ENCODE measurements at regions not wholly inside any gene's neighbourhood (a gene's known extent, or its start where the extent isn't known, plus 50 kb on each side); places are given as distances from the start of the nearest gene placed in this dataset.
"Not testable (repeated sequence)": the region's sequence is repeated elsewhere in the genome, so short reads cannot be mapped to it uniquely, and the experiment has no call there.

DNA sequence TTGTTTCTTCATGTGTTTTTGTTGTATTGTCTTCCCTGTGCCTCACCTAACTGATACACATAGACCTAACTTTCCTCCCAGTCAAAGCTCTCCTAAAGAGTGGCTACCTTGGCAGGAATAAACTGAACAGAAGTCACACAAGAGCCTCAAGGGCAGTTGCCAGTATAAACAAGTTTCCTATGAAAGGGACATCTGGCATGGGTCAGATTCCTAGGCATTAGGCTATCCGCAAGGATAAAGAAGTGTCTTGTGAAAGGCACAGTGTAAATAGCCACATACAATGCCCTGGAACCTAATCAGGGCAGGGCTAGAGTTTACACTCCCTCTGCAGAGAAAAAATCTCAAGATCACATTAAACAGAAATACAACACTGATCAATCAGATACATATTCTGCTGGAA, 220.8 kb downstream of the SPANXN3 start:
- intact Hi-C loops (cut with micrococcal nuclease), result no loop called here
- no peak overlapping the region for H3K27ac Mint-ChIP-seq (ENCODE audit: low read depth, unreplicated experiment)
- no peaks in the 10 kb centered on the region for H3K36me3 Mint-ChIP-seq (ENCODE audit: insufficient read depth, unreplicated experiment)
- BruUV-seq (replicated peaks), result no TSS peak
- no peaks in the 10 kb centered on the region for H3K27me3 Mint-ChIP-seq (ENCODE audit: insufficient read depth, unreplicated experiment)
- ChIA-PET POLR2A (no interaction called here), CTCF (no interaction called here)
- no peaks in the 10 kb centered on the region for H3K4me1 Mint-ChIP-seq (ENCODE audit: insufficient read depth, unreplicated experiment)
- H3K9me3 Mint-ChIP-seq (ENCODE audit: unreplicated experiment), result peaks cover 7% of the 10 kb centered on the region
- no peak for DNase-seq (ENCODE audit: unreplicated experiment)
- TF ChIP-seq, protein P1, sequence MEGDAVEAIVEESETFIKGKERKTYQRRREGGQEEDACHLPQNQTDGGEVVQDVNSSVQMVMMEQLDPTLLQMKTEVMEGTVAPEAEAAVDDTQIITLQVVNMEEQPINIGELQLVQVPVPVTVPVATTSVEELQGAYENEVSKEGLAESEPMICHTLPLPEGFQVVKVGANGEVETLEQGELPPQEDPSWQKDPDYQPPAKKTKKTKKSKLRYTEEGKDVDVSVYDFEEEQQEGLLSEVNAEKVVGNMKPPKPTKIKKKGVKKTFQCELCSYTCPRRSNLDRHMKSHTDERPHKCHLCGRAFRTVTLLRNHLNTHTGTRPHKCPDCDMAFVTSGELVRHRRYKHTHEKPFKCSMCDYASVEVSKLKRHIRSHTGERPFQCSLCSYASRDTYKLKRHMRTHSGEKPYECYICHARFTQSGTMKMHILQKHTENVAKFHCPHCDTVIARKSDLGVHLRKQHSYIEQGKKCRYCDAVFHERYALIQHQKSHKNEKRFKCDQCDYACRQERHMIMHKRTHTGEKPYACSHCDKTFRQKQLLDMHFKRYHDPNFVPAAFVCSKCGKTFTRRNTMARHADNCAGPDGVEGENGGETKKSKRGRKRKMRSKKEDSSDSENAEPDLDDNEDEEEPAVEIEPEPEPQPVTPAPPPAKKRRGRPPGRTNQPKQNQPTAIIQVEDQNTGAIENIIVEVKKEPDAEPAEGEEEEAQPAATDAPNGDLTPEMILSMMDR (IDR thresholded peaks at IDR 0.05; ENCODE audit: unreplicated experiment), result no peak
- H3K4me3 Mint-ChIP-seq (ENCODE audit: unreplicated experiment), result no peak overlapping the region

GRCh38 chrX:143287236-143287635, 230.0 kb downstream of the SPANXN3 start:
- H3K27me3 Mint-ChIP-seq (ENCODE audit: insufficient read depth, unreplicated experiment), result no peaks in the 10 kb centered on the region
- H3K4me3 Mint-ChIP-seq (ENCODE audit: unreplicated experiment), result no peak overlapping the region
- ChIA-PET CTCF (interaction anchor here (0.6 kb wide), 1 partner anchor 205 kb away, joined by 4 read pairs; no protein-coding TSS in a partner anchor), POLR2A (no interaction called here)
- TF ChIP-seq, protein P1 (IDR thresholded peaks at IDR 0.05; ENCODE audit: unreplicated experiment), result no peak
- no peak overlapping the region for H3K27ac Mint-ChIP-seq (ENCODE audit: low read depth, unreplicated experiment)
- intact Hi-C loops (cut with micrococcal nuclease), result no loop called here
- H3K9me3 Mint-ChIP-seq (ENCODE audit: unreplicated experiment), result no peaks in the 10 kb centered on the region
- no peaks in the 10 kb centered on the region for H3K4me1 Mint-ChIP-seq (ENCODE audit: insufficient read depth, unreplicated experiment)
- no peaks in the 10 kb centered on the region for H3K36me3 Mint-ChIP-seq (ENCODE audit: insufficient read depth, unreplicated experiment)
- no TSS peak for BruUV-seq (replicated peaks)
- DNase-seq (ENCODE audit: unreplicated experiment), result no peak

GRCh38 chrX:143270317-143270716, 244.6 kb downstream of the SPANXN4 start:
- no peaks in the 10 kb centered on the region for H3K9me3 Mint-ChIP-seq (ENCODE audit: unreplicated experiment)
- no TSS peak for BruUV-seq (replicated peaks)

GRCh38 chrX:143244593-143244992, 218.9 kb downstream of the SPANXN4 start:
- intact Hi-C loops (cut with micrococcal nuclease), result not testable (repeated sequence)

More at GRCh38 chrX:143270317-143270716, 244.6 kb downstream of the SPANXN4 start:
- ChIA-PET POLR2A (no interaction called here), CTCF (interaction anchor here (0.5 kb wide), 1 partner anchor 53 kb away, joined by 4 read pairs; no protein-coding TSS in a partner anchor)
- peaks cover 7% of the 10 kb centered on the region for H3K4me1 Mint-ChIP-seq (ENCODE audit: insufficient read depth, unreplicated experiment)
- H3K27ac Mint-ChIP-seq (ENCODE audit: low read depth, unreplicated experiment), result no peak overlapping the region
- H3K4me3 Mint-ChIP-seq (ENCODE audit: unreplicated experiment), result no peak overlapping the region
- no peaks in the 10 kb centered on the region for H3K36me3 Mint-ChIP-seq (ENCODE audit: insufficient read depth, unreplicated experiment)
- TF ChIP-seq, protein P1 (IDR thresholded peaks at IDR 0.05; ENCODE audit: unreplicated experiment), result no peak
- H3K27me3 Mint-ChIP-seq (ENCODE audit: insufficient read depth, unreplicated experiment), result no peaks in the 10 kb centered on the region
- intact Hi-C loops (cut with micrococcal nuclease), result no loop called here
- no peak for DNase-seq (ENCODE audit: unreplicated experiment)

DNA sequence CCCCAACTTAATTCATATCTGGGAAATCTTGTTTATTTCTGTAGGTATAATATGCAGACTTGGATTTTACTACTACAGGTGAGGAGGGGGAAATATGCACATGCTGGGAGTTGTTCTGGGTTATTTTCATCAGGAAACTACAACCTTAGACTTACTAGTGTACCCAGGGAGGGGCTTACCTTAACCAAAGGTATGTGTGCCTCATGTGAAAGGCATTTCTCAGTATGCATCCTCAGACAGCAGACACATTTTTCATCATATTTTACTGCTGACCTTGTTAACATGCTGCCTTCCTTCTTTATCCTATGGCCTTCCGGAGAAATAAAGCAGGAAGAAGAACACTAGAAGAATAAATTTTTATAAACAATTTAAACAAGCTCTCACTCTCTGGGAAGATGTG, 214.9 kb downstream of the SPANXN4 start:
- H3K9me3 Mint-ChIP-seq (ENCODE audit: unreplicated experiment), result peaks cover 7% of the 10 kb centered on the region
- CTCF ChIA-PET, result no interaction called here
- intact Hi-C loops (cut with micrococcal nuclease), result no loop called here

More at GRCh38 chrX:143244593-143244992, 218.9 kb downstream of the SPANXN4 start:
- H3K4me3 Mint-ChIP-seq (ENCODE audit: unreplicated experiment); BruUV-seq (replicated peaks); H3K36me3 Mint-ChIP-seq (ENCODE audit: insufficient read depth, unreplicated experiment); POLR2A ChIA-PET; H3K27ac Mint-ChIP-seq (ENCODE audit: low read depth, unreplicated experiment); H3K27me3 Mint-ChIP-seq (ENCODE audit: insufficient read depth, unreplicated experiment); DNase-seq (ENCODE audit: unreplicated experiment); H3K4me1 Mint-ChIP-seq (ENCODE audit: insufficient read depth, unreplicated experiment): not testable (repeated sequence)
- H3K9me3 Mint-ChIP-seq (ENCODE audit: unreplicated experiment), result peaks cover 12% of the 10 kb centered on the region
- CTCF ChIA-PET, result interaction anchor here (0.7 kb wide), 1 partner anchor 47 kb away, joined by 3 read pairs; no protein-coding TSS in a partner anchor

More for the DNA sequence above, 214.9 kb downstream of the SPANXN4 start:
- H3K4me1 Mint-ChIP-seq (ENCODE audit: insufficient read depth, unreplicated experiment), result no peaks in the 10 kb centered on the region
- POLR2A ChIA-PET, result no interaction called here
- H3K27me3 Mint-ChIP-seq (ENCODE audit: insufficient read depth, unreplicated experiment), result no peaks in the 10 kb centered on the region
- BruUV-seq (replicated peaks), result no TSS peak
- H3K27ac Mint-ChIP-seq (ENCODE audit: low read depth, unreplicated experiment), result peak overlapping the region; percentile 61
- TF ChIP-seq, protein P1 (IDR thresholded peaks at IDR 0.05; ENCODE audit: unreplicated experiment), result no peak
- H3K4me3 Mint-ChIP-seq (ENCODE audit: unreplicated experiment), result no peak overlapping the region
- no peak for DNase-seq (ENCODE audit: unreplicated experiment)
- no peaks in the 10 kb centered on the region for H3K36me3 Mint-ChIP-seq (ENCODE audit: insufficient read depth, unreplicated experiment)
